ENCODE measurements at regions not wholly inside any gene's neighbourhood (a gene's known extent, or its start where the extent isn't known, plus 50 kb on each side); places are given as distances from the start of the nearest gene placed in this dataset.

- intact Hi-C loops (cut with micrococcal nuclease) = no loop called here
- Histone ChIP-seq H3K4me2 (ENCODE audit: low read length) (no peak overlapping the region), H3K9me2 (ENCODE audit: insufficient read depth) (no peaks in the 10 kb centered on the region), H3K4me3 (replicated peaks in 1 of 2; ENCODE audit: low read depth in 1 of 2, low read length in 2 of 2) (no peak overlapping the region), H3K79me2 (ENCODE audit: insufficient read depth, low read length) (no peaks in the 10 kb centered on the region), H3K9ac (ENCODE audit: low read length) (no peak overlapping the region), H3K4me1 (ENCODE audit: control insufficient read depth in 1 of 2, insufficient read depth in 2 of 2, low read length in 2 of 2) (peaks cover 14 to 20% of the 10 kb centered on the region in 2 experiments), H3K27ac (ENCODE audit: low read depth, low read length) (no peak overlapping the region), H3K36me3 (ENCODE audit: control insufficient read depth in 1 of 2, insufficient read depth in 2 of 2, low read length in 2 of 2) (no peaks in the 10 kb centered on the region), H3K27me3 (ENCODE audit: insufficient read depth, low read length) (no peaks in the 10 kb centered on the region), H4K20me1 (ENCODE audit: insufficient read depth) (no peaks in the 10 kb centered on the region), H2AFZ (ENCODE audit: low read depth, low read length, poor library complexity, severe bottlenecking) (no peak overlapping the region), H3K9me3 (ENCODE audit: control insufficient read depth in 1 of 2, insufficient read depth in 1 of 2, low read depth in 1 of 2, low read length in 2 of 2) (no peaks in the 10 kb centered on the region)
- ChIA-PET CTCF (no interaction called here), RAD21 (ENCODE audit: low non-redundant PET in 1 of 2, low total read pairs in 2 of 2, uncharacterized antibody in 2 of 2, unreplicated experiment in 2 of 2) (no interaction called here), POLR2A (no interaction called here)
- no peak for DNase-seq (ENCODE audit: low read depth, low spot score)
- TF ChIP-seq EGR1 (IDR thresholded peaks at IDR 0.05; ENCODE audit: low read depth) = no peak
- no peak for TF ChIP-seq POLR2A (IDR thresholded peaks at IDR 0.05; ENCODE audit: borderline replicate concordance, extremely low read depth, insufficient read depth, insufficient read length)
- TF ChIP-seq EZH2 (IDR thresholded peaks at IDR 0.05) = no peak
- TF ChIP-seq POLR2AphosphoS5 (IDR thresholded peaks at IDR 0.05; ENCODE audit: low read depth, low read length) = no peak
- TF ChIP-seq YY1 (IDR thresholded peaks at IDR 0.05; ENCODE audit: extremely low read depth, insufficient replicate concordance, low read depth, low read length) = no peak
- no peak for ATAC-seq
- BruUV-seq (replicated peaks) = no TSS peak
Measured at GRCh38 chr18:22034276-22034675, 135.1 kb upstream of the GATA6 start.

- no peaks in the 10 kb centered on the region for H3K27me3 ChIP-seq (ENCODE audit: insufficient read depth, low read length)
- H3K9me3 ChIP-seq (ENCODE audit: control insufficient read depth in 1 of 2, insufficient read depth in 1 of 2, low read depth in 1 of 2, low read length in 2 of 2) = no peaks in the 10 kb centered on the region
- H4K20me1 ChIP-seq (ENCODE audit: insufficient read depth) = no peaks in the 10 kb centered on the region
- no peak overlapping the region for H3K4me3 ChIP-seq (replicated peaks in 1 of 2; ENCODE audit: low read depth in 1 of 2, low read length in 2 of 2)
- H3K36me3 ChIP-seq (ENCODE audit: control insufficient read depth in 1 of 2, insufficient read depth in 2 of 2, low read length in 2 of 2) = no peaks in the 10 kb centered on the region
- intact Hi-C loops (cut with micrococcal nuclease) = no loop called here
- H3K9ac ChIP-seq (ENCODE audit: low read length) = no peak overlapping the region
- no peak overlapping the region for H3K4me2 ChIP-seq (ENCODE audit: low read length)
- H3K9me2 ChIP-seq (ENCODE audit: insufficient read depth) = no peaks in the 10 kb centered on the region
- DNase-seq (ENCODE audit: low read depth, low spot score) (no peak), ATAC-seq (no peak)
- ChIA-PET RAD21 (ENCODE audit: low non-redundant PET in 1 of 2, low total read pairs in 2 of 2, uncharacterized antibody in 2 of 2, unreplicated experiment in 2 of 2) (no interaction called here), CTCF (interaction anchor here (1.2 kb wide), 1 partner anchor 43 kb away, joined by 4 read pairs; no protein-coding TSS in a partner anchor), POLR2A (no interaction called here)
- TF ChIP-seq JUND (IDR thresholded peaks at IDR 0.05) (no peak), SRF (IDR thresholded peaks at IDR 0.05; ENCODE audit: low read depth) (no peak), ZBTB33 (IDR thresholded peaks at IDR 0.05; ENCODE audit: extremely low read depth, insufficient replicate concordance, low read length) (no peak), SIN3A (IDR thresholded peaks at IDR 0.05; ENCODE audit: low read depth) (no peak), ELF1 (IDR thresholded peaks at IDR 0.05; ENCODE audit: borderline replicate concordance, low read depth) (no peak), CTCF (IDR thresholded peaks at IDR 0.05 in 2 of 3, conservative IDR thresholded peaks at IDR 0.05 in 1 of 3; ENCODE audit: borderline replicate concordance in 1 of 3, insufficient read depth in 1 of 3, low read depth in 2 of 3, low read length in 2 of 3) (no peak)
- no peaks in the 10 kb centered on the region for H3K79me2 ChIP-seq (ENCODE audit: insufficient read depth, low read length)
- no peaks in the 10 kb centered on the region for H3K4me1 ChIP-seq (ENCODE audit: control insufficient read depth in 1 of 2, insufficient read depth in 2 of 2, low read length in 2 of 2)
- no peak overlapping the region for H2AFZ ChIP-seq (ENCODE audit: low read depth, low read length, poor library complexity, severe bottlenecking)
- H3K27ac ChIP-seq (ENCODE audit: low read depth, low read length) = no peak overlapping the region
- BruUV-seq (replicated peaks) = no TSS peak
Measured at GRCh38 chr18:22040533-22040932, 128.9 kb upstream of the GATA6 start.

Measured in HCT116 (cell line).